ENCODE measurements at regions not wholly inside any gene's neighbourhood (a gene's known extent, or its start where the extent isn't known, plus 50 kb on each side); places are given as distances from the start of the nearest gene placed in this dataset.

- TF ChIP-seq CTCF (IDR thresholded peaks at IDR 0.05; ENCODE audit: extremely low read depth in 1 of 2, insufficient read depth in 1 of 2, low read depth in 1 of 2, low read length in 2 of 2) (no peak), FOS (IDR thresholded peaks at IDR 0.05; ENCODE audit: borderline replicate concordance, insufficient read depth, low read length) (no peak), JUN (IDR thresholded peaks at IDR 0.05; ENCODE audit: borderline replicate concordance, insufficient read depth, insufficient read length, low read depth) (no peak)
Measured at GRCh38 chr17:33967608-33968349, 287.3 kb upstream of the CCL2 start.

All from endothelial cell of umbilical vein (primary cell).